Keratinocyte (primary cell): ENCODE measurements at regions not wholly inside any gene's neighbourhood (a gene's known extent, or its start where the extent isn't known, plus 50 kb on each side); places are given as distances from the start of the nearest gene placed in this dataset.

ENCODE experiments used
- DNase-seq: peaks from one replicate; pipeline ENCODE4 v3.0.0-alpha.2; 2011; ENCODE audit warnings: low read depth, missing footprints, low spot score
- FAIRE-seq: peaks from 2 replicates; lab custom pipeline; 2011; peaks lifted over from hg19 to GRCh38; lab: Jason Lieb, UNC
- H2AFZ ChIP-seq: 2 replicates; pipeline ENCODE4 v1.6.0; 2012; ENCODE audit warnings: low read length, control low read depth, inconsistent platforms; ENCODE audit not compliant: control insufficient read depth
- H3K27ac ChIP-seq: 2 replicates; pipeline ENCODE4 v1.5.1; 2011; ENCODE audit warnings: low read length; ENCODE audit not compliant: control insufficient read depth, insufficient read depth
- H3K27me3 ChIP-seq: 3 replicates; pipeline ENCODE4 v1.6.0; 2011; ENCODE audit warnings: low read length; ENCODE audit not compliant: control insufficient read depth, insufficient read depth; ENCODE audit errors: extremely low read depth
- H3K36me3 ChIP-seq, 2 experiments: 2 replicates in 1 of 2; 3 replicates in 1 of 2; pipeline ENCODE4 v1.5.1; 2011; ENCODE audit warnings: low read length in 2 of 2, mild to moderate bottlenecking in 1 of 2; ENCODE audit not compliant: control insufficient read depth in 2 of 2, insufficient read depth in 2 of 2; ENCODE audit errors: extremely low read depth in 1 of 2
- H3K4me1 ChIP-seq: 3 replicates; pipeline ENCODE4 v1.5.1; 2011; ENCODE audit warnings: low read length; ENCODE audit not compliant: control insufficient read depth, insufficient read depth; ENCODE audit errors: extremely low read depth
- H3K4me2 ChIP-seq: 3 replicates; pipeline ENCODE4 v1.6.0; 2011; ENCODE audit warnings: low read depth, low read length; ENCODE audit not compliant: control insufficient read depth, insufficient read depth; ENCODE audit errors: extremely low read depth
- H3K4me3 ChIP-seq, 3 experiments: fragments of 200-600 bp in 1 of 3; sonication (generic) in 1 of 3; 2 replicates in 2 of 3; 3 replicates in 1 of 3; pipeline ENCODE4 v1.5.1; 2011 to 2016; ENCODE audit warnings: low read length in 3 of 3, mild to moderate bottlenecking in 3 of 3, control low read depth in 2 of 3, inconsistent platforms in 1 of 3, low read depth in 1 of 3, mixed read lengths in 1 of 3, mixed run types in 1 of 3, moderate library complexity in 1 of 3; ENCODE audit not compliant: control insufficient read depth in 2 of 3, insufficient read depth in 2 of 3; ENCODE audit errors: extremely low read depth in 1 of 3
- H3K79me2 ChIP-seq: 2 replicates; pipeline ENCODE4 v1.6.0; 2012; ENCODE audit warnings: low read length; ENCODE audit not compliant: control insufficient read depth, insufficient read depth
- H3K9ac ChIP-seq: 3 replicates; pipeline ENCODE4 v1.6.0; 2011; ENCODE audit warnings: low read length; ENCODE audit not compliant: control insufficient read depth, insufficient read depth; ENCODE audit errors: extremely low read depth
- H3K9me1 ChIP-seq: 3 replicates; pipeline ENCODE4 v1.6.0; 2011; ENCODE audit warnings: low read length; ENCODE audit not compliant: control insufficient read depth, insufficient read depth; ENCODE audit errors: extremely low read depth
- H3K9me3 ChIP-seq: 2 replicates; pipeline ENCODE4 v1.5.1; 2012; ENCODE audit warnings: low read depth, low read length; ENCODE audit not compliant: control insufficient read depth
- H4K20me1 ChIP-seq: 3 replicates; pipeline ENCODE4 v1.6.0; 2011; ENCODE audit warnings: low read length; ENCODE audit not compliant: control insufficient read depth, insufficient read depth; ENCODE audit errors: extremely low read depth
- EZH2 ChIP-seq: IDR thresholded peaks from one replicate; pipeline ENCODE4 v1.6.1; 2012; ENCODE audit warnings: inconsistent platforms, mild to moderate bottlenecking, low read length, moderate library complexity
- dilution Hi-C: fragments of 300-500 bp; cut with MboI; formaldehyde crosslinking; loops from one replicate; pipeline ENCODE4 v1.7.0; 2020; ENCODE audit warnings: low sequenced_read_pairs; ENCODE audit not compliant: extremely low pct_ligation_motif_present
- TF ChIP-seq, protein P1 (sequence below), 3 experiments: IDR thresholded peaks in 1 of 3; conservative IDR thresholded peaks in 1 of 3; optimal IDR thresholded peaks in 1 of 3; 2 replicates in 2 of 3; 3 replicates in 1 of 3; pipeline versions ENCODE3 to v1.5.1; 2011; ENCODE audit warnings: low read length in 3 of 3, mild to moderate bottlenecking in 3 of 3, moderate library complexity in 2 of 3, control low read depth in 1 of 3, inconsistent platforms in 1 of 3; ENCODE audit not compliant: insufficient read depth in 2 of 3; ENCODE audit errors: extremely low read depth in 1 of 3

DNA sequence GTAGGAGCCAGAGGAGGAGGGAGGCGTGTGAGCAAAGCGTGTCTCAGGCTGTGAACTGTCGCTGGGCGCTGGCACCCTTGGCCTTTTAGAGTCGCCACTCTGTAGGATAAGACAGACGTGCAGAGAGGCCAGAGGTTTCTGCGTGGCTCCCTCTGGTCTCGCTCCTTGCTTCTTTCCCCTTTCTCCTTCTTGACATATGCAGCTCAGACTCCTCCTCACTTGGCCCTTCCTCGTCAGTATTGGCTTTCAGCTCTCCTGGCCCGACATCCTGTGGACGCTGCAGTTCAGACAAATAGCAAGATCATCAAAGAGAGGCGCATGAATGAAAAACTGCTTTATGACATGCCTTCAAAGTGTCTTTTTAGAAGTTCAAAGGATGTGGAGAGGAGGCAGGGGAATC, 116.8 kb upstream of the SPRY4 start:
- Histone ChIP-seq H3K36me3 (no peaks in the 10 kb centered on the region), H3K9ac (no peak overlapping the region), H3K4me2 (no peak overlapping the region), H4K20me1 (no peaks in the 10 kb centered on the region), H3K79me2 (no peaks in the 10 kb centered on the region), H3K27me3 (no peaks in the 10 kb centered on the region), H3K4me3 (no peak overlapping the region), H3K9me1 (no peaks in the 10 kb centered on the region), H3K27ac (no peak overlapping the region), H3K4me1 (peaks cover 15% of the 10 kb centered on the region), H2AFZ (no peak overlapping the region), H3K9me3 (no peaks in the 10 kb centered on the region)
- DNase-seq, result no peak
- FAIRE-seq, result no peak
- dilution Hi-C loops, result no loop called here
- TF ChIP-seq, protein P1, sequence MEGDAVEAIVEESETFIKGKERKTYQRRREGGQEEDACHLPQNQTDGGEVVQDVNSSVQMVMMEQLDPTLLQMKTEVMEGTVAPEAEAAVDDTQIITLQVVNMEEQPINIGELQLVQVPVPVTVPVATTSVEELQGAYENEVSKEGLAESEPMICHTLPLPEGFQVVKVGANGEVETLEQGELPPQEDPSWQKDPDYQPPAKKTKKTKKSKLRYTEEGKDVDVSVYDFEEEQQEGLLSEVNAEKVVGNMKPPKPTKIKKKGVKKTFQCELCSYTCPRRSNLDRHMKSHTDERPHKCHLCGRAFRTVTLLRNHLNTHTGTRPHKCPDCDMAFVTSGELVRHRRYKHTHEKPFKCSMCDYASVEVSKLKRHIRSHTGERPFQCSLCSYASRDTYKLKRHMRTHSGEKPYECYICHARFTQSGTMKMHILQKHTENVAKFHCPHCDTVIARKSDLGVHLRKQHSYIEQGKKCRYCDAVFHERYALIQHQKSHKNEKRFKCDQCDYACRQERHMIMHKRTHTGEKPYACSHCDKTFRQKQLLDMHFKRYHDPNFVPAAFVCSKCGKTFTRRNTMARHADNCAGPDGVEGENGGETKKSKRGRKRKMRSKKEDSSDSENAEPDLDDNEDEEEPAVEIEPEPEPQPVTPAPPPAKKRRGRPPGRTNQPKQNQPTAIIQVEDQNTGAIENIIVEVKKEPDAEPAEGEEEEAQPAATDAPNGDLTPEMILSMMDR (optimal IDR thresholded peaks at IDR 0.05 in 1 of 3, IDR thresholded peaks at IDR 0.05 in 1 of 3, conservative IDR thresholded peaks at IDR 0.05 in 1 of 3; ENCODE audit: extremely low read depth in 1 of 3, insufficient read depth in 2 of 3, low read length in 3 of 3), result peak in 1 of 3 experiments; percentile 12
- TF ChIP-seq EZH2, result no peak

DNA sequence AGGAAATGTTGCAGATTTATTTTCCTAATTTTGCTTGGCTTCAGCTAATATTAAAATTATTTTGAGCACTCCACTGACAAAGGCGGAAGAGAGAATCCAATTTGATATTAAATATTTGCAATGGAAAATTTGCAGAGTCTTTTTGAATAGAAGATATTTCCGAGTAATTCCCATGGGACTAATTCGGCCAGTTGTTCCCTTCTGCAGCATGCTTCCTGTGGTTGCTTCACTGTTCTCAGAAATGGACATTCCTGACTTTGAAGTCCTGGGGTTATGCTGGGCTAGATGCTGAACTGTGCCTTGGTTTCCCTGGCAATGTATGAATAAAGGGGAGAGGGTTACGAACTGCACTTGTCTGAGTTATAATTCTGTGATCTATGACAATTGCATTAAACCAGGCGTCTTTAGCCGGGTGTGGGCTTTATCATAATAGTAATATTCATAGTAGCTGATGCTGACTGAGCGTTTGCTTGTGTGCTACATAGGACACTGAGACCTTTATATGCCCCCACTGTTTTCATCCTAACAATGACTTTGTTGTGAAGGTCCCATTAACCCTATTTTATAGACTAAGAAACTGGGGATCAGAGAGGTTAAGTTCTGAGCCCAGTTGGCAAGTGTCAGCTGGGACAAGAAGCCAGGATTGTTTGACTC, 114.5 kb upstream of the SPRY4 start:
- no peak overlapping the region for H2AFZ ChIP-seq
- H3K4me1 ChIP-seq, result no peaks in the 10 kb centered on the region
- TF ChIP-seq EZH2, result no peak
- TF ChIP-seq, protein P1 (optimal IDR thresholded peaks at IDR 0.05 in 1 of 3, IDR thresholded peaks at IDR 0.05 in 1 of 3, conservative IDR thresholded peaks at IDR 0.05 in 1 of 3; ENCODE audit: extremely low read depth in 1 of 3, insufficient read depth in 2 of 3, low read length in 3 of 3), result no peak
- no peaks in the 10 kb centered on the region for H3K27me3 ChIP-seq
- no peak overlapping the region for H3K4me2 ChIP-seq
- H3K27ac ChIP-seq, result no peak overlapping the region
- DNase-seq, result no peak
- no peak overlapping the region for H3K9ac ChIP-seq
- H3K79me2 ChIP-seq, result no peaks in the 10 kb centered on the region
- no peaks in the 10 kb centered on the region for H3K36me3 ChIP-seq
- H3K9me3 ChIP-seq, result no peaks in the 10 kb centered on the region
- peak; percentile 44 for FAIRE-seq
- H3K9me1 ChIP-seq, result no peaks in the 10 kb centered on the region
- dilution Hi-C loops, result no loop called here
- no peaks in the 10 kb centered on the region for H4K20me1 ChIP-seq
- no peak overlapping the region for H3K4me3 ChIP-seq
